Mesendoderm (in vitro differentiated cells): ENCODE measurements at regions not wholly inside any gene's neighbourhood (a gene's known extent, or its start where the extent isn't known, plus 50 kb on each side); places are given as distances from the start of the nearest gene placed in this dataset.
"Not testable (repeated sequence)": the region's sequence is repeated elsewhere in the genome, so short reads cannot be mapped to it uniquely, and the experiment has no call there.

Source experiments
- DNase-seq: peaks from one replicate; pipeline ENCODE4 v3.0.0; 2013
- H2AK5ac ChIP-seq: 2 replicates; pipeline ENCODE4 v1.6.1; 2013; ENCODE audit warnings: low read length, inconsistent platforms
- H2BK120ac ChIP-seq: 2 replicates; pipeline ENCODE4 v1.6.1; 2013; ENCODE audit warnings: low read depth, mild to moderate bottlenecking, low read length, moderate library complexity, mixed read lengths
- H2BK15ac ChIP-seq: replicated peaks from 2 replicates; pipeline ENCODE4 v1.6.1; 2013; ENCODE audit warnings: low read depth, mild to moderate bottlenecking, moderate library complexity
- H2BK5ac ChIP-seq: 2 replicates; pipeline ENCODE4 v1.6.1; 2013; ENCODE audit warnings: low read length, inconsistent platforms
- H3K18ac ChIP-seq: 2 replicates; pipeline ENCODE4 v1.6.1; 2013; ENCODE audit warnings: mild to moderate bottlenecking, low read length, mixed read lengths
- H3K23ac ChIP-seq: one replicate; pipeline ENCODE4 v1.6.1; 2013; ENCODE audit warnings: low read length
- H3K27ac ChIP-seq: 2 replicates; pipeline ENCODE4 v1.5.1; 2013; ENCODE audit warnings: low read depth, mild to moderate bottlenecking, inconsistent platforms, low read length, moderate library complexity
- H3K27me3 ChIP-seq: 2 replicates; pipeline ENCODE4 v1.6.1; 2013; ENCODE audit warnings: low read length, control low read depth, mild to moderate bottlenecking, inconsistent platforms; ENCODE audit not compliant: insufficient read depth, poor library complexity
- H3K36me3 ChIP-seq: 2 replicates; pipeline ENCODE4 v1.6.1; 2013; ENCODE audit warnings: low read length, inconsistent platforms; ENCODE audit not compliant: control insufficient read depth, insufficient read depth
- H3K4ac ChIP-seq: one replicate; pipeline ENCODE4 v1.6.1; 2013; ENCODE audit warnings: low read depth, mild to moderate bottlenecking, low read length, moderate library complexity
- H3K4me1 ChIP-seq: 2 replicates; pipeline ENCODE4 v1.6.1; 2013; ENCODE audit warnings: low read depth, low read length, inconsistent platforms; ENCODE audit not compliant: control insufficient read depth
- H3K4me2 ChIP-seq: 2 replicates; pipeline ENCODE4 v1.6.1; 2013; ENCODE audit warnings: low read length
- H3K4me3 ChIP-seq: 2 replicates; pipeline ENCODE4 v1.5.1; 2013; ENCODE audit warnings: mild to moderate bottlenecking, low read length
- H3K56ac ChIP-seq: one replicate; pipeline ENCODE4 v1.6.1; 2013; ENCODE audit warnings: low read length
- H3K79me1 ChIP-seq: 2 replicates; pipeline ENCODE4 v1.6.1; 2013; ENCODE audit warnings: low read length, inconsistent platforms
- H3K79me2 ChIP-seq: 2 replicates; pipeline ENCODE4 v1.6.1; 2013; ENCODE audit warnings: mild to moderate bottlenecking, low read length; ENCODE audit not compliant: control insufficient read depth, insufficient read depth
- H3K9ac ChIP-seq: 2 replicates; pipeline ENCODE4 v1.6.1; 2013; ENCODE audit warnings: low read length, inconsistent platforms
- H4K5ac ChIP-seq: one replicate; pipeline ENCODE4 v1.6.1; 2013; ENCODE audit warnings: low read length
- H4K8ac ChIP-seq: one replicate; pipeline ENCODE4 v1.6.1; 2013; ENCODE audit warnings: low read depth, mild to moderate bottlenecking, control low read depth, low read length, moderate library complexity
- whole genome bisulfite sequencing: extraction: QIAGEN DNeasy Blood & Tissue Kit; methylation state at CpG from one replicate; pipeline ENCODE4 v1.1.7; 2013; ENCODE audit warnings: low lambda C conversion rate, missing lambda C conversion rate; ENCODE audit not compliant: insufficient coverage; ENCODE audit errors: extremely low coverage; 5-methylcytosine and 5-hydroxymethylcytosine counted together

GRCh38 chr2:56589194-56589593 is 405.4 kb downstream of the CCDC85A start:
- Histone ChIP-seq H3K27ac (no peak overlapping the region), H3K4me2 (no peak overlapping the region), H3K18ac (no peak overlapping the region), H2BK5ac (no peak overlapping the region), H3K27me3 (no peaks in the 10 kb centered on the region), H3K36me3 (no peaks in the 10 kb centered on the region), H2AK5ac (no peak overlapping the region), H3K9ac (no peak overlapping the region), H4K5ac (no peak overlapping the region), H4K8ac (no peak overlapping the region), H3K56ac (no peak overlapping the region), H3K4me3 (no peak overlapping the region), H3K79me2 (no peaks in the 10 kb centered on the region), H3K23ac (no peak overlapping the region), H3K4me1 (no peaks in the 10 kb centered on the region), H2BK120ac (no peak overlapping the region), H3K4ac (no peak overlapping the region), H2BK15ac (no peak overlapping the region), H3K79me1 (no peaks in the 10 kb centered on the region)
- no peak for DNase-seq
- no CpG with 5 or more reads among the region's 1 CpG for WGBS

GRCh38 chr2:56589835-56590234 is 406.0 kb downstream of the CCDC85A start:
- no peak overlapping the region for H3K4ac ChIP-seq
- DNase-seq = no peak
- H3K36me3 ChIP-seq = no peaks in the 10 kb centered on the region
- H3K23ac ChIP-seq = no peak overlapping the region
- no peaks in the 10 kb centered on the region for H3K79me2 ChIP-seq
- no peak overlapping the region for H2AK5ac ChIP-seq
- H3K56ac ChIP-seq = no peak overlapping the region
- no peak overlapping the region for H2BK15ac ChIP-seq
- H2BK120ac ChIP-seq = no peak overlapping the region
- no peaks in the 10 kb centered on the region for H3K27me3 ChIP-seq
- no peak overlapping the region for H3K9ac ChIP-seq
- H2BK5ac ChIP-seq = no peak overlapping the region
- H4K5ac ChIP-seq = no peak overlapping the region
- no peaks in the 10 kb centered on the region for H3K79me1 ChIP-seq
- no peak overlapping the region for H3K18ac ChIP-seq
- H3K27ac ChIP-seq = no peak overlapping the region
- H3K4me2 ChIP-seq = no peak overlapping the region
- H3K4me3 ChIP-seq = no peak overlapping the region
- no peaks in the 10 kb centered on the region for H3K4me1 ChIP-seq
- no peak overlapping the region for H4K8ac ChIP-seq

DNA sequence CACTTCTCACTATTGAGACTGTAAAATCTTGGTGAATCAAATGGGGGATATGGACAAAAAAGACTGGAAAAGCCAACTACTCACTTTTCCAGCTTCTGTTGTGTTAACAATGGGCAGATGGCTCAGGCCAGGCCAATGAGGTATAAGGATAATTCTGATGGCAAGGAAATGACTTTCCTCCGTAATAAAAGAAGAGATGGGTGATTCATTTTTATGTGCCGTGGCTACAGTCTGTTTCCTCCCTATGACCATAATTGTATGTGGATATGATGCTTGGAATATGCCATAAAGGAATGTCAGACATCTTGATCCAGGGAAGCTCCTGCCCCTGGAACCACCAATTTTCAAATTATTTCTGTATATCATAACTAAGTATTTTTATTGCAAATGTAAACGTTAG is 406.8 kb downstream of the CCDC85A start:
- Histone ChIP-seq H3K56ac (no peak overlapping the region), H4K5ac (no peak overlapping the region), H3K4me3 (no peak overlapping the region), H4K8ac (no peak overlapping the region), H3K9ac (no peak overlapping the region), H3K36me3 (no peaks in the 10 kb centered on the region), H2BK5ac (no peak overlapping the region), H3K27ac (no peak overlapping the region), H3K4ac (no peak overlapping the region), H3K4me2 (no peak overlapping the region), H2BK120ac (no peak overlapping the region), H3K79me1 (no peaks in the 10 kb centered on the region), H2AK5ac (no peak overlapping the region), H3K18ac (no peak overlapping the region), H3K79me2 (no peaks in the 10 kb centered on the region), H3K27me3 (no peaks in the 10 kb centered on the region), H3K4me1 (no peaks in the 10 kb centered on the region), H3K23ac (no peak overlapping the region), H2BK15ac (no peak overlapping the region)
- no peak for DNase-seq
- WGBS = no CpG with 5 or more reads among the region's 3 CpGs

- not testable (repeated sequence) for H3K4ac ChIP-seq, H3K79me1 ChIP-seq, H4K8ac ChIP-seq, DNase-seq, H2BK5ac ChIP-seq, H3K56ac ChIP-seq, H2BK120ac ChIP-seq, H3K36me3 ChIP-seq, H3K23ac ChIP-seq, H3K27ac ChIP-seq, H3K79me2 ChIP-seq, H2BK15ac ChIP-seq, H3K27me3 ChIP-seq, H3K4me2 ChIP-seq, H3K4me1 ChIP-seq, H3K4me3 ChIP-seq, H3K9ac ChIP-seq, H2AK5ac ChIP-seq, H3K18ac ChIP-seq, H4K5ac ChIP-seq
- no CpG with 5 or more reads among the region's 9 CpGs for WGBS
These were observed 422.3 kb downstream of the CCDC85A start for GRCh38 chr2:56606086-56606485.

GRCh38 chr2:56613254-56613653 is 429.5 kb downstream of the CCDC85A start:
- H3K56ac ChIP-seq = no peak overlapping the region
- no peak overlapping the region for H3K4me3 ChIP-seq
- no peak for DNase-seq
- H3K23ac ChIP-seq = no peak overlapping the region
- no peak overlapping the region for H3K4ac ChIP-seq
- no peak overlapping the region for H3K4me2 ChIP-seq
- H3K4me1 ChIP-seq = no peaks in the 10 kb centered on the region
- H2BK5ac ChIP-seq = no peak overlapping the region
- H2BK15ac ChIP-seq = no peak overlapping the region
- no peaks in the 10 kb centered on the region for H3K36me3 ChIP-seq
- H3K79me1 ChIP-seq = no peaks in the 10 kb centered on the region
- H2BK120ac ChIP-seq = no peak overlapping the region
- WGBS = no CpG with 5 or more reads among the region's 1 CpG
- H3K27ac ChIP-seq = no peak overlapping the region
- H3K9ac ChIP-seq = no peak overlapping the region
- H4K5ac ChIP-seq = no peak overlapping the region
- H3K18ac ChIP-seq = no peak overlapping the region
- H3K27me3 ChIP-seq = no peaks in the 10 kb centered on the region
- H4K8ac ChIP-seq = no peak overlapping the region
- H2AK5ac ChIP-seq = no peak overlapping the region
- H3K79me2 ChIP-seq = no peaks in the 10 kb centered on the region

DNA sequence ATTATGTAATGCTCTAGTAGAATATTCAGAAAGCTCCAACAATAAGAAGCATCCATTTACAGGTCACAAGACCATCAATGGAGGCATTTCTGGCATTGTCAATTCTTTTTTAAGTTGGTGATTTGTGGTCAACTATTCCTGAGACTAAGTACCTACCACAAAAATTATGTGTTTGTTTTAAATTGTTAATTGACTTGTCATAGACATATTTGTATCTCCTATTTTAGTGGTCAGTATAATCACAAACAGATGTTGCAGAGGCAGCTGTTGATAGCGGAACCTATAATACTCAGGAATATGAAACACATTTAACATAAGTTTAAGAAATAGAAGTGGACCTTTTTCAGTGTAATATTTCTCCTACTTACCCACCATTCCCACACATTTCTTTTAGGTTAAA is 430.1 kb downstream of the CCDC85A start:
- Histone ChIP-seq H3K79me2 (no peaks in the 10 kb centered on the region), H3K23ac (no peak overlapping the region), H4K5ac (no peak overlapping the region), H3K4ac (no peak overlapping the region), H3K4me1 (no peaks in the 10 kb centered on the region), H3K9ac (no peak overlapping the region), H3K4me2 (no peak overlapping the region), H3K27ac (no peak overlapping the region), H3K36me3 (no peaks in the 10 kb centered on the region), H3K18ac (no peak overlapping the region), H2AK5ac (no peak overlapping the region), H3K4me3 (no peak overlapping the region), H2BK5ac (no peak overlapping the region), H3K56ac (no peak overlapping the region), H2BK15ac (no peak overlapping the region), H4K8ac (no peak overlapping the region), H3K79me1 (no peaks in the 10 kb centered on the region), H2BK120ac (no peak overlapping the region), H3K27me3 (no peaks in the 10 kb centered on the region)
- WGBS = no CpG with 5 or more reads among the region's 1 CpG
- no peak for DNase-seq
